Activated naive CD8-positive, alpha-beta T cell treated with anti-CD3 and anti-CD28 coated beads, Interleukin-2, amount 50 U/mL, for 24 hours (primary cell): ENCODE measurements at regions not wholly inside any gene's neighbourhood (a gene's known extent, or its start where the extent isn't known, plus 50 kb on each side); places are given as distances from the start of the nearest gene placed in this dataset.

ENCODE experiments used
- ATAC-seq: fragments of 150-1000 bp; cut with Tn5 transposase; one replicate; pipeline ENCODE4 v1.10.0; 2021
- DNase-seq: peaks from one replicate; pipeline ENCODE4 v3.0.0; 2021
- H3K27ac Mint-ChIP-seq: one replicate; pipeline ENCODE4 v1.8.0; 2021; ENCODE audit warnings: mild to moderate bottlenecking, mixed read lengths
- H3K27me3 Mint-ChIP-seq: one replicate; pipeline ENCODE4 v1.8.0; 2021; ENCODE audit warnings: mixed read lengths
- H3K36me3 Mint-ChIP-seq: one replicate; pipeline ENCODE4 v1.8.0; 2021; ENCODE audit warnings: low read depth, mixed read lengths
- H3K4me1 Mint-ChIP-seq: one replicate; pipeline ENCODE4 v1.8.0; 2021; ENCODE audit warnings: mixed read lengths
- H3K4me3 Mint-ChIP-seq: one replicate; pipeline ENCODE4 v1.8.0; 2021; ENCODE audit warnings: mild to moderate bottlenecking, moderate library complexity, mixed read lengths
- H3K9me3 Mint-ChIP-seq: one replicate; pipeline ENCODE4 v1.8.0; 2021; ENCODE audit warnings: mixed read lengths

DNA sequence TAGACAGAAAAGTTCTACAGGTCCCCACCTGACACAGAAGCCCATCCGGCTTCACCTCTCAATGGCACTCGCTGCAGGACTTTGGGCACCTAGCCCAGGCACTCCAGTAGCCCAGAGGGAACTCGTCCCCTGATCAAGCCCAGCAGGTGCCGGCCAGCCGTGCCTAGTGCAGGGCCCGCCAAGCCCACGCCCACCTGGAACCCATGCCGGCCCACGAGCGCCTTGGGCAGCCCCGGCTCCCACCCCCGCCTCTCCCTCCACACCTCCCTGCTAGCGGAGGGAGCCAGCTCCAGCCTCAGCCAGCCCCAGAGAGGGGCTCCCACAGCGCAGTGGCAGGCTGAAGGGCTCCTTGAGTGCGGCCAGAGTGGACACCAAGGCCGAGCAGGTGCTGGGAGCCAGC is 268.8 kb downstream of the SLITRK1 start:
- H3K36me3 Mint-ChIP-seq, result no peaks in the 10 kb centered on the region
- peaks cover 7% of the 10 kb centered on the region for H3K9me3 Mint-ChIP-seq
- ATAC-seq (no peak), DNase-seq (no peak)
- H3K4me1 Mint-ChIP-seq, result no peaks in the 10 kb centered on the region
- no peak overlapping the region for H3K4me3 Mint-ChIP-seq
- H3K27ac Mint-ChIP-seq, result no peak overlapping the region
- H3K27me3 Mint-ChIP-seq, result no peaks in the 10 kb centered on the region

DNA sequence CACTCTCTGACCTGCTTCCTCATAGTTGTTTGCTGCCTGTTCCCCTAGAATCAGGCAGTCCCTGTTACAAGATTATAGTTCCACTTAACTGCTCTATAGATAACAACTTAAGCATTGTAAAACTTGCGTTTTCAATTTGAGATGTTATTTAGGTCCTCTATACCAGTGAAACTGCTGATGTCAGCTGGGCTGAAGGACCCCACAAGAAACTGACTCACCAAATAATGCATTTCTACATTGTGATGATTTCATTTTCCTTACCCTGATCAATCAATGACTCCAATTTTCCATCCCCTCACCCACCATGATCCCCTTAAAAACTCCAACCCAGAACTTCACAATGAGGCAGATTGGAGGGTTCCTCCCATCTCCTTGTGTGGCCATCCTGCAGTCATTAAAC is 280.7 kb downstream of the SLITRK1 start:
- Mint-ChIP-seq H3K27ac (no peak overlapping the region), H3K4me3 (no peak overlapping the region), H3K36me3 (no peaks in the 10 kb centered on the region), H3K9me3 (no peaks in the 10 kb centered on the region), H3K27me3 (no peaks in the 10 kb centered on the region), H3K4me1 (no peaks in the 10 kb centered on the region)
- no peak for ATAC-seq
- no peak for DNase-seq

DNA sequence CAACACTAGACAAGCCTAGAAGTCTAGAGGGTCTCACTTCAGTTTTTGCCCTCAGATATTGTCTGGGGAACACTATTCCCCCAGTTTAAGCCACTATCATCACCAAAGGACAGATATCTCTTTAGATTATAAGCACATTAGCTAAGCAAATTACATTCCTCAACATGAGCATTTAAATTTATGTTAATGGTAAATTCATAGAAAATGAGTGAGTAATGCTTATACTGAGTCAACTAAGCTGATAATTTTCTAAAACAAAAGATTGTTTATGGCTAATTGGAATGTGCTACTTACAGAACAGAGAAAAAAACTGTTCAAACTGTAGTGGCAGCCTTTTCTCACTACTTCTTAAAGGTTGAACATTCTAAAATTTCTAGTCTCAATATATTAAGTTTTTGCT is 290.2 kb downstream of the SLITRK1 start:
- no peaks in the 10 kb centered on the region for H3K4me1 Mint-ChIP-seq
- DNase-seq (no peak), ATAC-seq (no peak)
- H3K4me3 Mint-ChIP-seq, result no peak overlapping the region
- H3K9me3 Mint-ChIP-seq, result no peaks in the 10 kb centered on the region
- H3K27me3 Mint-ChIP-seq, result no peaks in the 10 kb centered on the region
- no peaks in the 10 kb centered on the region for H3K36me3 Mint-ChIP-seq
- no peak overlapping the region for H3K27ac Mint-ChIP-seq

DNA sequence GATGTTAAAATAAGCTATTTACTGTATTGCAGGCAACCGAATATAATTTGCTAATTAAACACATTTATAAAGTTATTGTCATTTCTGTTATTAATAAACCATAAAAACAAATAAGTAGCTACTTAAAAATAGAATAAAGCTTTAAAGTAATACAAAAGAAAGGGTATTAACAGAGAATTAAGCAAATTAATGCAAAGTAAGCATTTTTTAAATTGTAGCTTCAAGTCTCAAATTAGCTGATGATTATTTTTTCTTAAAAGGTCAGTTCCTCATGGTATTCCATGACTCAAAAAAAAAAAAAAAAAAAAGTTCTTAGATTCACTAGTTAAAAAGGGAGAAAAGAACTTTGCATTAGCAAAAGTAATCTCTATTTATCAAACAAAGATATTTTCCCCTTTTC is 292.5 kb downstream of the SLITRK1 start:
- no peaks in the 10 kb centered on the region for H3K4me1 Mint-ChIP-seq
- no peak overlapping the region for H3K4me3 Mint-ChIP-seq
- no peaks in the 10 kb centered on the region for H3K36me3 Mint-ChIP-seq
- H3K27me3 Mint-ChIP-seq, result no peaks in the 10 kb centered on the region
- DNase-seq (no peak), ATAC-seq (no peak)
- no peak overlapping the region for H3K27ac Mint-ChIP-seq
- H3K9me3 Mint-ChIP-seq, result no peaks in the 10 kb centered on the region

DNA sequence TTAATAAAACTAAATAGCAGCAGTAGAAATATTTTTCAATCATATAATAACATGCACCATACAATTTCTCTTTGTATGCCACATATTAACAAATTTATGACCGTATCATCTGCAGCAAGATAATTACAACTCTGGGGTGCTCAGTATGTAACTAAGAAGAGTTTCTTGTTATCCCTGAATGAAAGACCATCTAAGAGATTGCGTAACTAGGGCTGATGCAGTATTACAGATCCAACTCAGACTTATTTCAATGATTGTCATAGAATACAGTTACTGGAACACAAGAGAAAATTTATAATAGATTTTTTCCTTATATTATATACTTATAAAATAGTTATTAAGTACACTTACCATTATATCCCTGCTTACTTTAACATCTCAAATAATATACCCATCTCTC is 305.1 kb downstream of the SLITRK1 start:
- no peak for DNase-seq
- Mint-ChIP-seq H3K4me3 (no peak overlapping the region), H3K27ac (no peak overlapping the region), H3K27me3 (no peaks in the 10 kb centered on the region), H3K9me3 (peaks cover 4% of the 10 kb centered on the region), H3K4me1 (no peaks in the 10 kb centered on the region), H3K36me3 (no peaks in the 10 kb centered on the region)
- ATAC-seq, result no peak

DNA sequence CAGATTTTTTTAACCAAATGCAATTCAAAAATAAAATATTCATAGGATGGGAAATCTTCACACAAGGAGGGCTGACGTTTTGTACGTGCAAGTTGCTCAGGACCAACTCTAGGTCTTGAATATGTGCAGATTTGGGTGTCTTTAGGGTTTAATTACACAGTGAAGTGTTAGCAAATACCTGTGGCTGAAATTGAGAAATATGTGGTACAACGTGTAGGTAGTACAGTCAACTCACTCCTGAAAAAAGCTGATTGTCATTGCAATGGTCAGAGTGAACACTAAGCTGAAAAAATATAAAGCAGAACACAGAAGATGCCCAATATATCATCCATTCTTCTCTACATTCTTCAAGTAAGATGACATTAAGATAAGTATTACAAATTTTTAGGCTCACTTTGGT is 314.3 kb downstream of the SLITRK1 start:
- Mint-ChIP-seq H3K4me3 (no peak overlapping the region), H3K27ac (no peak overlapping the region), H3K9me3 (no peaks in the 10 kb centered on the region), H3K4me1 (no peaks in the 10 kb centered on the region), H3K36me3 (no peaks in the 10 kb centered on the region), H3K27me3 (no peaks in the 10 kb centered on the region)
- ATAC-seq, result no peak
- no peak for DNase-seq

DNA sequence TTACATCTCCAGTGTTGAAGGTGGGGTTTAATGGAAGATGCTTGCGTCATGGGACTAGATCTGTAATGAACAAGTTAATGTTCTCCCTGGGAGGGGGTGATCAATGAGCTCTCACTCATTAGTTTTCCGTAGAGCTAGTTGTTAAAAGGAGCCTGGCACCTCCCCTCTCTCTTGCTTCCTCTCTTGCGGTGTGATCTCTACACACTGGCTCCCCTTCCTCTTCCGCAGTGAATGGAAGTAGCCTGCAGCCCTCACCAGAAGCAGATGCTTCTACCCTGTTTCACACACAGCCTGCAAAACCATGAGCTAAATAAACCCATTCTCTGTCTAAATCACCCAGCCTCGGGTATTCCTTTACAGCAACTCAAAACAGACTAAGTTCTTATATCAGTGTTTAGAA is 318.8 kb downstream of the SLITRK1 start:
- Mint-ChIP-seq H3K36me3 (no peaks in the 10 kb centered on the region), H3K27me3 (no peaks in the 10 kb centered on the region), H3K9me3 (no peaks in the 10 kb centered on the region), H3K4me1 (no peaks in the 10 kb centered on the region), H3K4me3 (no peak overlapping the region), H3K27ac (no peak overlapping the region)
- DNase-seq, result no peak
- ATAC-seq, result no peak

DNA sequence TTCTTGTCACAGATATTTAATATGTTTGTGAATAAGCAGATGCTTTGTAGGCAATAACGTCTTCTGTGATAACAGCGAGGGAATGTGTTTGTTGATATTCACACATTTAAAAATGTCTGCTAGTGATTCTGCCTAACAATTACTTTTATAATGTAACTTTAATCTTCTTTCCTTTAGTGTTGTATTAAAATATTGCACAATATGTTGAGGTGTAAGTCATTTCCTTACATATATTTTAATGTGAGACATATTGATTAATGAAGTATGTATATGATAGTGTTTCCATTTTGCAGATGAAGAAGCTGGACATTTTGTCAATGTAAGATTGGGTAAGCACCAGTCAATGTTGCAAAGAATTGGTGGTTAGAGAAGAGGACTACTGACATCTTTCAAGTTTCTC is 324.4 kb downstream of the SLITRK1 start:
- ATAC-seq, result no peak
- no peak for DNase-seq
- Mint-ChIP-seq H3K36me3 (no peaks in the 10 kb centered on the region), H3K4me3 (no peak overlapping the region), H3K4me1 (no peaks in the 10 kb centered on the region), H3K27me3 (no peaks in the 10 kb centered on the region), H3K9me3 (peaks cover 3% of the 10 kb centered on the region), H3K27ac (no peak overlapping the region)

DNA sequence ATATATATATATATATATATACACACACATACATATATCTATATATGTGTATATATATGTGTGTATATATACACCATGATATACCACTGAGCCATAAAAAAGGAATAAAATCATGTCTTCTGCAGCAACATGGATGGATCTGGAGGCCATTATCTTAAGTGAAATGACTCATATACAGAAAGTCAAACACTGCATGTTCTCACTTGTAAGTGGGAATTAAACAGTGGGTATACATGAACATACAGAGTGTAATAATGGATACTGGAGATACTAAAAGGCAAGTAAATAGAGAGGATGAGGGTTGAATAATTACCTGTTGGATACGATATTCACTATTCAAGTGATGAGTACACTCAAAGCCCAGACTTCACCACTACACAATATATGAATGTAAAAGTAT is 332.6 kb downstream of the SLITRK1 start:
- H3K9me3 Mint-ChIP-seq, result peaks cover 10% of the 10 kb centered on the region
- no peak overlapping the region for H3K4me3 Mint-ChIP-seq
- no peak overlapping the region for H3K27ac Mint-ChIP-seq
- no peaks in the 10 kb centered on the region for H3K36me3 Mint-ChIP-seq
- no peaks in the 10 kb centered on the region for H3K27me3 Mint-ChIP-seq
- DNase-seq, result no peak
- ATAC-seq, result no peak
- no peaks in the 10 kb centered on the region for H3K4me1 Mint-ChIP-seq

DNA sequence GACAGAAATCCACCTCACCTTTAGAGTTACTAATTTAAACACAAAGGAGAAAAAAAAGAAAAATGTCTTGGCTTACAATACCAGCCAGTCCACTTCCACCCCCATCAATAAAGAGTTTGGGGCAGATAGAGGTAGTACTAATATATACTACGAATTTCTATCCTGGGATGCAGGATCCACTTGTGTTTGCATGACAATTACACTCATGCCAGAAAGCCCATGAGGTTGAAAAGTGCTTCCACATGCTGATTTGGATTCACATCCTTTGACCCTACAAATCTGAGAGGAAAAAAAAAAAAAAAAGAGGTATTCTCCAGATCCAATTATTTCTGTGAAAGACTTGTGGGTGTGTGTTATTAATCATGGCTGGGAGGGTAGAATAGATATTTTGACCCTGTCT is 335.2 kb downstream of the SLITRK1 start:
- Mint-ChIP-seq H3K4me1 (no peaks in the 10 kb centered on the region), H3K36me3 (no peaks in the 10 kb centered on the region), H3K27ac (no peak overlapping the region), H3K4me3 (no peak overlapping the region), H3K27me3 (no peaks in the 10 kb centered on the region), H3K9me3 (peaks cover 12% of the 10 kb centered on the region)
- DNase-seq (no peak), ATAC-seq (no peak)

DNA sequence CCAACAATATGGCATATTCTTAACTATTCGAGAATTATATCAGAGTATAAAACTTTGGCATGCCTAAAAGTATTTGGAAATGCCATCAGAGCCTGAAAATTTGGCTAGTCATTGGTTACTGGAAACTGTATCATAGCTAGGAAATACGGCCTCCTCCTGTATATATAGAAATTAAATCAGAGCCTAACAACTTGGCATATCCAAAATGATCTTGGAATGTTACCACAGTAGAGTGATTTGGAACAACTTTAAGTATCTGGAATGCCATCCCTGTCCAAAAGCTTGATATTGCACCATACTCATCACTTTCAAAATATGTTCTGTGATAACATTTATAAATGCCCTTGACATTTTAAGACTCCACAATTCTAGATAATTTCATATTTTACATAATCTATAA is 335.8 kb downstream of the SLITRK1 start:
- no peak overlapping the region for H3K27ac Mint-ChIP-seq
- peaks cover 15% of the 10 kb centered on the region for H3K9me3 Mint-ChIP-seq
- H3K36me3 Mint-ChIP-seq, result no peaks in the 10 kb centered on the region
- no peaks in the 10 kb centered on the region for H3K27me3 Mint-ChIP-seq
- no peaks in the 10 kb centered on the region for H3K4me1 Mint-ChIP-seq
- no peak overlapping the region for H3K4me3 Mint-ChIP-seq
- DNase-seq, result no peak
- no peak for ATAC-seq

DNA sequence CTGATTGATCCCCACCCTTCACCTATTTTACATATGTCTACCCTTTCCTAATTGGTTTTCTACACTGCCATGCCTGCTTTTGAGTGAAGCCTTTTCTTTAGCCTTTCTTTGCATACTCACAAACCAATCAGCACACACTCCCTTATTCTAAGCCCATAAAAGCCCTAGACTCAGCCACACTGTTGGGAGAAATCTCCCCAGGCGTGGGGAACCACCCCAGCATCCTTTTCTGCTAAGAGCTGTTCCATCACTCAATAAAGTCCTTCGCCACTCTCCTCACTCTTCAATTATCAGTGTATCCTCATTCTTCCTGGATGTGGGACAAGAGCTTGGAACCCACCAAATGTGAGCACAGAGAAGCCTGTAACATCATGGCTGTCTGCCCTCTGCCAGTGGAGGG is 343.6 kb downstream of the SLITRK1 start:
- H3K27ac Mint-ChIP-seq, result no peak overlapping the region
- DNase-seq (no peak), ATAC-seq (no peak)
- H3K4me1 Mint-ChIP-seq, result no peaks in the 10 kb centered on the region
- peaks cover 26% of the 10 kb centered on the region for H3K9me3 Mint-ChIP-seq
- H3K27me3 Mint-ChIP-seq, result no peaks in the 10 kb centered on the region
- H3K36me3 Mint-ChIP-seq, result no peaks in the 10 kb centered on the region
- no peak overlapping the region for H3K4me3 Mint-ChIP-seq

DNA sequence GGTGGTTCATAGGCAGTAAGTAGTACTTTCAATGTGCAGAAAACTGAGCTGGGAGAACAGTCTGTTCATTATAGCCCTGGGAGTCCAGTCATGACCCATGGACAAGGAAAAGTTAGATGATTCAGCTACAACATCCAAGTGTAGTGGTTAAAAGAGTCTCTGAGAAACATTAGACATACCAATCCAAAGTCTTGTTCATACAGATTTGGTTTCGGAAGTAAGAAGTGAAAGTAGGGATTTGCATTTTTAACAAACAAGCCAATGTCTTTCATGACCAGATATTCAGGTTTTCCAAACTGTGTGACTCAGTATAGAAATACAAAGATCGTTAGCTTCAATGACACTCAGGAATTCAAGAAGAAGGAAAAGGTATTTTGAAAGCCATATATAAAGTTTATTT is 345.3 kb downstream of the SLITRK1 start:
- Mint-ChIP-seq H3K4me3 (no peak overlapping the region), H3K27me3 (no peaks in the 10 kb centered on the region), H3K36me3 (no peaks in the 10 kb centered on the region), H3K27ac (no peak overlapping the region), H3K4me1 (no peaks in the 10 kb centered on the region), H3K9me3 (peaks cover 20% of the 10 kb centered on the region)
- DNase-seq (no peak), ATAC-seq (no peak)

DNA sequence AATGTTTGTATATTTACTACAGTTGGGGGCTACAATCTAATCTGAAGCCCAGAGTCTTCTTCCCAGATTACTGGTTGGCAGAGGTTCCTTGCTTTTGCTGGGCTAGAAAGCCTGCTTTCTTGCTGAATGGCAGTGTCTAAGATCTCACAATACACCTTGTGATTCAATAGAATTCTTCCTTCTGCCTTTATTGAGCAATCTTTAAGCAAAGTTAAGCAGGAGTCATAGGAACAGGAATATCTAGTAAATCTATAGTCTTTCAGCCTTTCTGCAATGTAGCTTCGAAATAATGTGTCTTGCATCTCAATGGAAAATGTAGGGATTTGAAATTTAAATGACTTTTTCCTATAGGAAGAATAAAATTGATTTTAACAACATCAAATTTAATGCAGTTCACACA is 346.1 kb downstream of the SLITRK1 start:
- no peak for DNase-seq

DNA sequence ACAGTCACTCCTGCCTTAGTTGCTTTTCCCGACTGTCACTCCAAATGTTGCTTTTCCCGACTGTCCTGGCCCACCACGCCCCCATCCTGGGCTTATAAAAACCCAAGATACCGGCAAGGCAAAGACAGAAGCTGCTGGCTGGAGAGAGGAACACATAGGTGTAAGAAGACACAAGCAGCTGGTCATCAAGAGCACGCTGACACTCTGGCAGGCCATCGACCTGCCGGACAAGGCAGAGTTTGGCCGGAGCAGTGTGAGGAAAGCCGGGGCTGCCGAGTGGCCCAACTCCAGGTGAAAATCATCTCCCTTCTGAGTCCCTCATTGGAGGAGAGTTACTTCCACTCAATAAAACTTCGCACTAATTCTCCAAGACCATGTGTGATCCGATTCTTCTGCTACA is 349.5 kb downstream of the SLITRK1 start:
- H3K27ac Mint-ChIP-seq, result no peak overlapping the region

More for the DNA sequence above, 346.1 kb downstream of the SLITRK1 start:
- Mint-ChIP-seq H3K27ac (no peak overlapping the region), H3K36me3 (no peaks in the 10 kb centered on the region), H3K9me3 (peaks cover 18% of the 10 kb centered on the region), H3K27me3 (no peaks in the 10 kb centered on the region), H3K4me3 (no peak overlapping the region), H3K4me1 (no peaks in the 10 kb centered on the region)
- ATAC-seq, result no peak

DNA sequence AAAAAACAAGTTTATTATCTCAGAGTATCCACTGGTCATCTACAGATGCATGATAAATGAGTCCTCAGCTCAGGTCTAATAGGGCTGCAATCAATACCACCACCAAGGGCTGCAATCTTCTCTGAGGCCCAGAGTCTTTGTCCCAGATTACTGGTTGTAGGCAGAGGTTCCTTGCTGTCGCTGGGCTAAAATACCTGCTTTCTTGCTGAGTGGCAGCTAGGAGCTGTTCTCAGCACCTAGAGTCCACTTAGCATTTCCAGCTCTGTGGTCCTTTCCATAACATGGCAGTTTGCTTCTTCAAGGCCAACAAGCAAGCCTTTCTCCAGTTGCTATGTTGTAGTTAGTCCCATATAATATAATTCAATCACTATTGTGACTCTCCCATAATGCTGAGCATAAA is 351.3 kb downstream of the SLITRK1 start:
- no peaks in the 10 kb centered on the region for H3K36me3 Mint-ChIP-seq
- H3K4me3 Mint-ChIP-seq, result no peak overlapping the region
- H3K27ac Mint-ChIP-seq, result no peak overlapping the region

More for the DNA sequence above, 349.5 kb downstream of the SLITRK1 start:
- ATAC-seq, result no peak
- Mint-ChIP-seq H3K9me3 (peaks cover 5% of the 10 kb centered on the region), H3K4me3 (no peak overlapping the region), H3K27me3 (no peaks in the 10 kb centered on the region), H3K4me1 (no peaks in the 10 kb centered on the region), H3K36me3 (no peaks in the 10 kb centered on the region)
- no peak for DNase-seq

More for the DNA sequence above, 351.3 kb downstream of the SLITRK1 start:
- H3K9me3 Mint-ChIP-seq, result peaks cover 5% of the 10 kb centered on the region
- no peaks in the 10 kb centered on the region for H3K4me1 Mint-ChIP-seq
- no peak for ATAC-seq
- no peak for DNase-seq
- no peaks in the 10 kb centered on the region for H3K27me3 Mint-ChIP-seq
